Parathyroid adenoma (tissue), 2 donors: ENCODE measurements at regions not wholly inside any gene's neighbourhood (a gene's known extent, or its start where the extent isn't known, plus 50 kb on each side); places are given as distances from the start of the nearest gene placed in this dataset.

ENCODE experiments used
- H2AFZ ChIP-seq: fragments of 300-600 bp; sonication (generic); one replicate; pipeline ENCODE4 v1.7.0; 2017; ENCODE audit warnings: antibody characterized with exemption, mild to moderate bottlenecking
- H3K27ac ChIP-seq: fragments of 300-600 bp; sonication (generic); one replicate; pipeline ENCODE4 v1.7.0; 2017
- H3K27me3 ChIP-seq: fragments of 300-600 bp; sonication (generic); one replicate; pipeline ENCODE4 v1.7.0; 2017; ENCODE audit warnings: low read length; ENCODE audit not compliant: control insufficient read depth, insufficient read depth
- H3K36me3 ChIP-seq: fragments of 300-600 bp; sonication (generic); one replicate; pipeline ENCODE4 v1.7.0; 2017; ENCODE audit warnings: low read length; ENCODE audit not compliant: control insufficient read depth, insufficient read depth
- H3K4me1 ChIP-seq: fragments of 300-600 bp; sonication (generic); one replicate; pipeline ENCODE4 v1.7.0; 2017; ENCODE audit warnings: control low read depth
- H3K4me2 ChIP-seq: fragments of 300-600 bp; sonication (generic); one replicate; pipeline ENCODE4 v1.7.0; 2017; ENCODE audit warnings: low read length
- H3K4me3 ChIP-seq: fragments of 300-600 bp; sonication (generic); one replicate; pipeline ENCODE4 v1.7.0; 2017; ENCODE audit warnings: low read depth, low read length
- H3K79me2 ChIP-seq: fragments of 300-600 bp; sonication (generic); one replicate; pipeline ENCODE4 v1.7.0; 2017; ENCODE audit warnings: control low read depth
- H3K9ac ChIP-seq: fragments of 300-600 bp; sonication (generic); one replicate; pipeline ENCODE4 v1.7.0; 2017; ENCODE audit warnings: mild to moderate bottlenecking
- H3K9me3 ChIP-seq: fragments of 300-600 bp; sonication (generic); one replicate; pipeline ENCODE4 v1.7.0; 2017; ENCODE audit warnings: low read length; ENCODE audit not compliant: control insufficient read depth
- TF ChIP-seq, protein P1 (sequence below): fragments of 300-600 bp; sonication (generic); IDR thresholded peaks from one replicate; pipeline ENCODE4 v1.7.0; 2017; ENCODE audit warnings: antibody characterized with exemption, mild to moderate bottlenecking
- donor health status: primary hyperparathyroidism.

- Histone ChIP-seq H3K36me3 (no peaks in the 10 kb centered on the region), H3K27ac (no peak overlapping the region), H3K27me3 (no peaks in the 10 kb centered on the region), H3K4me2 (no peak overlapping the region), H3K4me1 (no peaks in the 10 kb centered on the region), H2AFZ (no peak overlapping the region), H3K4me3 (no peak overlapping the region), H3K9me3 (no peaks in the 10 kb centered on the region), H3K79me2 (no peaks in the 10 kb centered on the region), H3K9ac (no peak overlapping the region)
- TF ChIP-seq, protein P1, sequence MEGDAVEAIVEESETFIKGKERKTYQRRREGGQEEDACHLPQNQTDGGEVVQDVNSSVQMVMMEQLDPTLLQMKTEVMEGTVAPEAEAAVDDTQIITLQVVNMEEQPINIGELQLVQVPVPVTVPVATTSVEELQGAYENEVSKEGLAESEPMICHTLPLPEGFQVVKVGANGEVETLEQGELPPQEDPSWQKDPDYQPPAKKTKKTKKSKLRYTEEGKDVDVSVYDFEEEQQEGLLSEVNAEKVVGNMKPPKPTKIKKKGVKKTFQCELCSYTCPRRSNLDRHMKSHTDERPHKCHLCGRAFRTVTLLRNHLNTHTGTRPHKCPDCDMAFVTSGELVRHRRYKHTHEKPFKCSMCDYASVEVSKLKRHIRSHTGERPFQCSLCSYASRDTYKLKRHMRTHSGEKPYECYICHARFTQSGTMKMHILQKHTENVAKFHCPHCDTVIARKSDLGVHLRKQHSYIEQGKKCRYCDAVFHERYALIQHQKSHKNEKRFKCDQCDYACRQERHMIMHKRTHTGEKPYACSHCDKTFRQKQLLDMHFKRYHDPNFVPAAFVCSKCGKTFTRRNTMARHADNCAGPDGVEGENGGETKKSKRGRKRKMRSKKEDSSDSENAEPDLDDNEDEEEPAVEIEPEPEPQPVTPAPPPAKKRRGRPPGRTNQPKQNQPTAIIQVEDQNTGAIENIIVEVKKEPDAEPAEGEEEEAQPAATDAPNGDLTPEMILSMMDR = no peak
Observed at GRCh38 chr4:187577941-187578480, 417.6 kb upstream of the ZFP42 start.

DNA sequence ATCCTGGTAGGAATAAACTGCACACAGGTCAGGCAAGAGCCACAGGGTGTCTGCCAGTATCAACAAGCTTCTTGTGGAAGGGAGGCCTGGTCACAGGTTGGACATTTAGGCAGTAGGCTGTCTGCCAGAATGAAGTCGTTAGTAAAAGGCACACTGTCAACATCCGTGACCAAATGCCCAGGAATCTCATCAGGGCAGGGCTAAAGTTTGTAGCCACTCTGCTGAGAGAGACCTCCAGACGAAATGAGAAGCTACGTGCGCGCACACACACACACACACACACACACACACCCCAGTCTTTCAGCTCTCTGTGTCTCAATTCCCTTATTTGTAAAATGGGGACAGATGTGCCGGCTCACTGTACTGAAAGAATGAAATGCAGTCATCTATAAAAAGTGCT is 408.7 kb upstream of the ZFP42 start:
- no peaks in the 10 kb centered on the region for H3K27me3 ChIP-seq
- H3K4me2 ChIP-seq = no peak overlapping the region
- H3K79me2 ChIP-seq = no peaks in the 10 kb centered on the region
- H2AFZ ChIP-seq = no peak overlapping the region
- H3K27ac ChIP-seq = no peak overlapping the region
- TF ChIP-seq, protein P1 = no peak
- no peaks in the 10 kb centered on the region for H3K9me3 ChIP-seq
- H3K36me3 ChIP-seq = no peaks in the 10 kb centered on the region
- no peak overlapping the region for H3K9ac ChIP-seq
- no peak overlapping the region for H3K4me3 ChIP-seq
- no peaks in the 10 kb centered on the region for H3K4me1 ChIP-seq

GRCh38 chr4:187598196-187598595 is 397.4 kb upstream of the ZFP42 start:
- H3K36me3 ChIP-seq = no peaks in the 10 kb centered on the region
- H3K9ac ChIP-seq = no peak overlapping the region
- no peak overlapping the region for H3K27ac ChIP-seq
- H3K9me3 ChIP-seq = no peaks in the 10 kb centered on the region
- H2AFZ ChIP-seq = no peak overlapping the region
- no peaks in the 10 kb centered on the region for H3K27me3 ChIP-seq
- no peak overlapping the region for H3K4me2 ChIP-seq
- TF ChIP-seq, protein P1 = no peak
- no peak overlapping the region for H3K4me3 ChIP-seq
- no peaks in the 10 kb centered on the region for H3K79me2 ChIP-seq
- H3K4me1 ChIP-seq = no peaks in the 10 kb centered on the region

DNA sequence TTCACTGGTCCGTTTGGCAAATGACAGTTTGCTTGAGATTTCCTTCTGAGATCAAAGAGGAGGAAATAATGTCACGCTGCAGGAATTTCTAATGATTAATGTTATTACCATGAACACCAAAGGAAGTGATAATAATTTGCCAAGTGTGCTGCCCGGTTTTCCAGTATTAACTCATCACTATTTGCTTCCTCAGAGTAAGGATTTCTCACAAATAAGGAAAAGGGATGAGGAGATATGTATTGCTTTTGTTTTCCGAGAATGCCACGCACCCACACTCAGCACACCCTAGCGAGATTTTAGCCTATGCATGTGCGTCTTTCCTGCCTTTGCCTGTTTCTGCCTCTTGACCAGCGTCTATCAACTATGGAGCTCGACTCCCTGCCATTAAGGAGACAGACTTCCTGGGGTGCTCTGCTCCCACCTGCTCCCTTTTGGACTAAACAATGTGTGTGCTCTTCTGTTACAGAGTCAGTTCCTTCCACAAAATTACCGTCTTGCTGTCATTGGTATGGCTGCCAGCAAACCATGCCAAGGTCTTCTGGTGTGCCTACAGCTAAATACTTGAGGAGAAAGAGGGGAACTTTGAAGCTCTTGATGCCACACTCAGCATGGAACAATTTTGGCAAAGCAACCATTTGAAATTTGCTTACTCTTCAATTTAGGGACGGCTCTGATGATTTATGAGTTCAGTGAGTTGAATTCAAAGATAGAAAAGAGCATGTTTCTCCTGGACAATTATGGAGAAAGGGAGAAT is 393.1 kb upstream of the ZFP42 start:
- H3K4me2 ChIP-seq = no peak overlapping the region
- H3K9ac ChIP-seq = no peak overlapping the region
- H3K9me3 ChIP-seq = no peaks in the 10 kb centered on the region
- H3K4me1 ChIP-seq = no peaks in the 10 kb centered on the region
- no peaks in the 10 kb centered on the region for H3K36me3 ChIP-seq
- H3K79me2 ChIP-seq = no peaks in the 10 kb centered on the region
- TF ChIP-seq, protein P1 = no peak
- H2AFZ ChIP-seq = no peak overlapping the region
- H3K27ac ChIP-seq = no peak overlapping the region
- no peaks in the 10 kb centered on the region for H3K27me3 ChIP-seq
- H3K4me3 ChIP-seq = no peak overlapping the region
